Heart left ventricle (tissue), 13 donors: ENCODE measurements at regions not wholly inside any gene's neighbourhood (a gene's known extent, or its start where the extent isn't known, plus 50 kb on each side); places are given as distances from the start of the nearest gene placed in this dataset.

Source experiments
- CTCF ChIP-seq, 12 donors: fragments of 200-600 bp; sonication (generic) in 4 of 12; IDR thresholded peaks; one replicate each; pipeline versions ENCODE4 v1.5.0 to v1.8.0; 2018 to 2022; ENCODE audit warnings: antibody characterized with exemption in 12 of 12, mild to moderate bottlenecking in 5 of 12
- POLR2A ChIP-seq, 2 donors: fragments of 450-650 bp; IDR thresholded peaks; one replicate each; pipeline ENCODE4 v1.6.1; 2017; ENCODE audit warnings: antibody characterized with exemption in 2 of 2, mild to moderate bottlenecking in 2 of 2, moderate library complexity in 2 of 2
- donor health status: ischemic (EF 13 %, LVEDD 7.1; RV severe dilation, severe dysfunction).
- donor health status: DM: no; HTN: yes; CAD: no.
- donor health status: DM: no; HTN: no; CAD: no.
- donor health status: ischemic (EF 25% LVEDD 6.9; RV normal size, moderate dysfunction).
- donor health status: ischemic (EF 25% LVEDD 5.7; RV mildly dilated, moderate dysfunction).
- donor health status: ischemic (EF 35%, LVEDD 5.7; RV mildly dilated, moderate dysfunction).
- donor health status: nonischemic (EF 11% LVEDD 7.7; RV severe dilation, severe dysfunction).
- donor health status: DM: yes; HTN: yes; CAD: no.
- donor health status: PGD.
- donor health status: ischemic (EF 29% LVEDD 5.4; RV normal size, mild dysfunction).
- donor health status: nonischemic (EF 23%, LVEDD 6.1; RV moderate dilation, normal function).

DNA sequence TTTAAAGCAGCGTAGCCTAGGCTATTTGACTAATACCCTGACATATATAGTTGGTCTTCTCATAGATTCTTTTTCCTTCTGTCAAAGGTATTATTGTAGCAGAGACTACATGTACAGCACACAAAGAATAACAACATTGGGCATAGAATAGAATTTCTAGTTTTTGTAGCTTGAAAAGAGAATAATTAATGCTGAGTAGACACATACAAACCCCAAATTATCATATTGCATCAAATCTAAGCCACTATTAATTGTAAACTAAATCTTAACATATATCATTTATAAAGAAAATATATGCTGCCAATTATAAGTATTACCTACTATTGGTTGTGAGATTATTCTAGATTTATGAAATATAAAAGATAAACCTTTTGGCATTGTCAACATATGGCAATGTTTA, 574.5 kb downstream of the SLCO4C1 start:
- TF ChIP-seq CTCF (IDR thresholded peaks at IDR 0.05) = no peak
- no peak for TF ChIP-seq POLR2A (IDR thresholded peaks at IDR 0.05)
